ENCODE measurements at regions not wholly inside any gene's neighbourhood (a gene's known extent, or its start where the extent isn't known, plus 50 kb on each side); places are given as distances from the start of the nearest gene placed in this dataset.
"Not testable (repeated sequence)": the region's sequence is repeated elsewhere in the genome, so short reads cannot be mapped to it uniquely, and the experiment has no call there.

DNA sequence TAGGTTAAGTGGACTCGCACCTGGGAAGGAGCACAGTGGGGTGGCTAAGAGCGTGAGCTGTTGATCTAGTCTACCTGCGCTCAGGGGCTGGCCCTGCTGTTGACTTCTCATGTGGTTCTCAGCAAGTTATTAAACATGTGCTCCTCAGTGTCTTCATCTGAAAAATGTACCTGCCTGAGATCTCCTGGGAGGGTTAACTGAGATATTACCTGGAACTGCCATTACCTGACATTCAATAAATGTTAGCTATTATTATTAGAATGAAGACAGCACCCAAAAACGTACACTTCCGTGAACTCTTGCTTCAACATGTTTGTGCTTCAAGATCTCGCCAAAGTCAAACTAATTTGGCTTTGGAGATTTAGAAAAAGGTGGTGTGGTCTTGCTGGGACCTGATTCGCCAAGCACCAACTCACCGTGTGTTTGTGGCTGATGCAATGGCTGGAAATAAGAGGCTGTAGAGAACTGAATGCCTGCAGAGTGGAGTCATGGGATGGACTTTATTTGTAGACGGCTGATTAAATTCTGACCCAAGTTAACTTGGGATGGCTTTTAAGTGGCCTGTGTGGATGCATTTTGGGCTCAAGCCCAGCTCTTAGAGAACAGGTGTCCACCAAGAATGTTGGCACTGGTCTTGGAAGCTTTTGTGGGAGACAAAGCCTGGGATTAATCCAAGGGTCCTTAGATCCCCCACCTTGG, 692.9 kb downstream of the QKI start:
- DNase-seq (ENCODE audit: low spot score) = no peak

GRCh38 chr6:164106345-164106769, 691.8 kb downstream of the QKI start:
- no peak for DNase-seq (ENCODE audit: low spot score)

DNA sequence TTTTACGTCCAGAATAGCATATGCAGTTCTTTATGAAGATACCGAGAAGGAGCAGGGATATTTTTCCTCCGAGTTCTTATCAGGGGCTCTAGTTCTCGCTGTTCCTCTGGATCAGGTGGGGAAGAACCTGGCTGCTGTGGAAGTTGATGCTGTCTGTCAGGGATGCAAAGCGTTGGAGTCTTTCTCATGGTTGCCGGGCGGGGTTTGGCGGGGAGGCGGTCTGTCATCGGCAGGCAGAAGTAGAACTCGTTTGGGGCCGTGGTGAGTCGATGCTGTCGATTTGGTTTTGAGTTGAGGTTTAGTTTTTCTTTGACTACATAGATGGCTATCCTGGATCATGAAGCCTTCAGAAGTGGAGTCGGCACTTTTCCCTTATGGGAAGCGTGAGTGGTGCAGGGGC, 691.2 kb downstream of the QKI start:
- DNase-seq (ENCODE audit: low spot score) = no peak

DNA sequence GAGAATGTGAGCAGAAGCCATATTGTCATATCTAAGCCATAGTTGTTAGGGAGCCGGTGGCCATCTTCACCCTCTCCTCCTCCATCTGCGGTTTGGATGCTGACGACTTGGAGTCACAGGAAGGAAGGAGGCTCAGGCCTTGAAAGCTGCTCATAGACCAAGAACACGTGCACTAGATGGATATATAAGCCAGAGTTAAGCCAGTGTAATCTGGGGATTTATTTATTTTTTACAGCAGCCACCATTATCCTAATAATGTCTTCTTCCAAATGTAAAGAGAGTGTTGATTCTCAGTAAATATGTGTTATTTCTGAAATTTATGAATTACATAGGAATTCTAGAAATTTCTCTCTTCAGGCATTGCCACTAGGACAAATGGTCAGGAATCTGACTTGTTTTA, 689.9 kb downstream of the QKI start:
- DNase-seq (ENCODE audit: low spot score) = no peak

DNA sequence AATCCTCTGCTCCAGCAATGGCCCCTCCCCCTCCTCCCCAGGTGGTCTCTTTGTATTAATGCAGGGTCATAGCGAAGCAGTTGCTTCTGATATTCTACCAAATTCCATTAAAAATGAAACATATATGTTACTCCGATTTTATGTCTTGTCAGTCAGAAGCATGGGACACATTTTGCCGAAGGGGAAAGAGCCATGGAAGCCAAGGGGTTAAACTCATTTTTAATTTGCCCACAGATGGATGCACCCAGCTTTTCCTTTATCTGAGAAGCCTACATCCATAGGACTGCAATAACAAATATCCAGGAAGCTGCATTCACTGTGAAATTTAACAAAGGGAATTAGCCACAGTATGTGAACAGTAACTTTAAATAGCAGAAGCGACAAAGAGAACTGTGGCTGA, 688.2 kb downstream of the QKI start:
- no peak for DNase-seq (ENCODE audit: low spot score)

DNA sequence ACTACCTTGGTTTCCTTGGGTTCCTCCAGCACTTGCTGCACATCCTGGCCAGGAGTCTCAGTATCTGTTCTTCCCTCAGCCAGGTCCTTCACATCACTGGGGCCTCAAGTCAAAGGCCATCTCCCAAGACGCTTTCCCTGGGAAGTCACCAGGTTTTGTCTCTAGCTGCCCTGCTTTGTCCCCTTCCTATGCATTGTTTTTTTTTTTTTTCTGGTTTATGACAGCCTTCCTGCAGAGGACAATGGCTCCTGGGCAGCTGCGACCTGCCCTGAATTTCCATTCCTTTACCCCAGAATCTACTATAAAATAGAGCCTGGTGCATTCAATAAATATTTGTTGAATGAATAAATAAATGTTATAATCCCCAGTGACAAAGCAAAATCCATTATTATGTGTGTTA, 687.3 kb downstream of the QKI start:
- DNase-seq (ENCODE audit: low spot score) = no peak

- DNase-seq (ENCODE audit: low spot score) = no peak
Measured at GRCh38 chr6:164099269-164099865, 684.8 kb downstream of the QKI start.

- no peak for DNase-seq (ENCODE audit: low spot score)
Measured at GRCh38 chr6:164098857-164099267, 684.3 kb downstream of the QKI start.

GRCh38 chr6:164097551-164098398, 683.3 kb downstream of the QKI start:
- DNase-seq (ENCODE audit: low spot score) = peak; percentile 97

DNA sequence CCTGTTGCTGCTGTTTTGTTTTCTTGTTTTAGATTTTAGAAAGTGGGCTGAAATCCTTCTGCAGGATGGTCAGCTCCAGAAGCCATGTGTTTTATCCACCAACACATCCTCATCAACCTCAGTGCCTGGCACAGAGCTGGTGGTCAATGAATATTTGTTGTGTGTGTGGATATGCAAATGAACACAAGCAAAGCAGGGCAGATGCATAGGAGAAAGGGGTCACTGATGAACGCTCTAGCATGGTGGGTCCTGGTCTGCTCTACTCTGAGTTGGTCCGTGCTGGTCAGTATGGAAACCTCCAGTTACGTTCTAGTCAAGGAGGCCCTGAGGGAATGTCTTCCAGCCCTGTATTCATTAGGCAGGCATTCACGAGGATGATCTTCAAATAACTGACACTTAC, 682.5 kb downstream of the QKI start:
- no peak for DNase-seq (ENCODE audit: low spot score)

GRCh38 chr6:164095056-164095455, 680.5 kb downstream of the QKI start:
- no peak for DNase-seq (ENCODE audit: low spot score)

- no peak for DNase-seq (ENCODE audit: low spot score)
Measured at GRCh38 chr6:164087870-164088269, 673.4 kb downstream of the QKI start.

DNA sequence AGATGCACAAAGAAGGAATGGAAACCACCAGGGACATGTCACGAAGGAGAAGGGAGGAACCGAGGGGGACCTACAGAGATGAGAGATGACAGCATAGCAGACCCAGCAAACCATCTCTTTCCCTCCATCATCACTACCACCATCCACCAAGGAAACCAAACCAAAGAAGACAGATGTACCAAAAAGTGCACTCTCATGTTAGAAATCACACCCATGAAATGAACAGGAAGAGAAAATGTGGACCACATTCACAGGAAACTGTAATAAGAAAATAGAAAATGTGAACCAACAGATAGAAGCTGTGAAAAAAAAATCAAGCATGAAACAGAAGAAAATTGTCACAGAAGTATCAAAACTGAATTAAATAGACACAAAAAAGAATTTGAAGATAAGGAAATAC, 672.7 kb downstream of the QKI start:
- DNase-seq (ENCODE audit: low spot score) = no peak

DNA sequence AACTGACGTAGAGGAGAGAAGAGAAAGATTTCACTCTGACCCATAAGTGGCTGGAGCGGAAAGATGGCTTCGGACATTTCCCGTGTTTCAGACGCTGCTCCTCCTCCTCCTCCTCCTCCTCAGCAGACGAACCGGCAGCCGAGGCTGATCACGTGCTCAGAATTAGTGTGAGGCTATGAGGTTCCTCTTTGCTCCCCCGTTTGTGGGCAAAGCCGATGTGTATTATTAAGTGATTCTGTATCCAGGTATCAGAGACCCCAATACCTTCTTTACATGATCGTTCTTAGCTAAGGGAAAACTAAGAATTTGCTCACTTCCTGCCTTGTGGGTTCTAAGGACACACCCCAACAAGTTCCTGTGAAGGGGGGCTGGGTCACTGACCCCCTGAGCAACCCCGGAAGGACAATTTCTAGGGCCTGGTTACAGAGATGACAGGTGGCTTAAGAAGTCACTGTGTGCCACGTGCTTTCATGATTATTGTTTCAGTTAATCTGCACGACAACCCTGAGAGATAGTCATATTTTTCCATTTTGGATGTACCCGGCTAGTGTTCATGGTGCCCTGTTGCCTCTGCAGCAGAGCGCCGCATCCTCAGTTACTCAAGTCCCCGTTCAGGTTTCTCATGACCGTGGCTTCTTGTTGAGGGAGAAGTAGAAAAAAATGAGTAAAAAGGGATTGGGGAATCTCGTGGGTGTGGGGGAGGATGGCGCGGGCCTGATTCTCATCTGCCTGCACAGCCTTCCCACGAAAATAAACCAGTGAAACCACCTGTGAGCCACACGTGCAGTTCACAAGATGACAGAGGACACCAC, 671.8 kb downstream of the QKI start:
- DNase-seq (ENCODE audit: low spot score) = no peak

GRCh38 chr6:164085091-164086075, 670.9 kb downstream of the QKI start:
- DNase-seq (ENCODE audit: low spot score) = peak; percentile 72

DNA sequence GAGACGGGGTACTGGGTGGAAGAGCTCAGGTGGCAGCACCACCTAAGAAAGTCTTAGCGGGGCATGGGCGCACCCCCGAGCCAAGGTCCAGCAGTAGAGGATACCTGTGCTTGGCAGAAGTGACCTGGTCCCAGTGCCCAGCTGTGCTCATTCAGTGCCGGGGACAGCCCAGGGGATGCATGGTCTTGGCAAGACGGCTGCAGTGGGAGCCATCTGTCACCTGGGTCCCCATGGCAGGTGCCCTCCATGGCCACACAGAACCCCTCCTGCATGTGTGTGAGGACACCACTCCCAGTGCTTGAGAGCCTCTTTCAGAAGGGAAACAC, 664.7 kb downstream of the QKI start:
- no peak for DNase-seq (ENCODE audit: low spot score)

- DNase-seq (ENCODE audit: low spot score) = no peak
Measured at GRCh38 chr6:164078532-164079274, 664.2 kb downstream of the QKI start.

DNA sequence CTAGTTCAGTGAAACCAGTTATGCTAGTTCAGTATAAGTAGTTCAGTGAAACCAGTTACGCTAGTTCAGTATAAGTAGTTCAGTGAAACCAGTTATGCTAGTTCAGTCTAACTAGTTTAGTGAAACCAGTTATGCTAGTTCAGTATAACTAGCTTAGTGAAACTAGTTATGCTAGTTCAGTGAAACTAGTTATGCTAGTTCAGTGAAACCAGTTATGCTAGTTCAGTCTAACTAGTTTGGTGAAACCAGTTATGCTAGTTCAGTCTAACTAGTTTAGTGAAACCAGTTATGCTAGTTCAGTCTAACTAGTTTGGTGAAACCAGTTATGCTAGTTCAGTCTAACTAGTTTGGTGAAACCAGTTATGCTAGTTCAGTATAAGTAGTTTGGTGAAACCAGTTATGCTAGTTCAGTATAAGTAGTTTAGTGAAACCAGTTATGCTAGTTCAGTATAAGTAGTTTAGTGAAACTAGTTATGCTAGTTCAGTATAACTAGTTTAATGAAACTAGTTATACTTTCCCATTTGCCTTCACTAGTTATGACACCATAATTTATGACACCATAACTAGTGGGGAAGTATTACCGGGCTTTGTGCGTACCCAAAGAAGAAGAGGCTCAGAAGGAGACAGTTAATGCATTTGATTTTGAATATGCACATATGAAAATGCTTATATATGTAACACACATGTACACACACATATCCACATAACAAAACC, 662.5 kb downstream of the QKI start:
- DNase-seq (ENCODE audit: low spot score) = not testable (repeated sequence)

GRCh38 chr6:164075981-164076615, 661.6 kb downstream of the QKI start:
- no peak for DNase-seq (ENCODE audit: low spot score)
